Heart left ventricle (tissue), 13 donors: ENCODE measurements at regions not wholly inside any gene's neighbourhood (a gene's known extent, or its start where the extent isn't known, plus 50 kb on each side); places are given as distances from the start of the nearest gene placed in this dataset.

Experiments used
- CTCF ChIP-seq, 12 donors: fragments of 200-600 bp; sonication (generic) in 4 of 12; IDR thresholded peaks; one replicate each; pipeline versions ENCODE4 v1.5.0 to v1.8.0; 2018 to 2022; ENCODE audit warnings: antibody characterized with exemption in 12 of 12, mild to moderate bottlenecking in 5 of 12
- POLR2A ChIP-seq, 2 donors: fragments of 450-650 bp; IDR thresholded peaks; one replicate each; pipeline ENCODE4 v1.6.1; 2017; ENCODE audit warnings: antibody characterized with exemption in 2 of 2, mild to moderate bottlenecking in 2 of 2, moderate library complexity in 2 of 2
- donor health status: ischemic (EF 13 %, LVEDD 7.1; RV severe dilation, severe dysfunction).
- donor health status: DM: no; HTN: yes; CAD: no.
- donor health status: DM: no; HTN: no; CAD: no.
- donor health status: ischemic (EF 25% LVEDD 6.9; RV normal size, moderate dysfunction).
- donor health status: ischemic (EF 25% LVEDD 5.7; RV mildly dilated, moderate dysfunction).
- donor health status: ischemic (EF 35%, LVEDD 5.7; RV mildly dilated, moderate dysfunction).
- donor health status: nonischemic (EF 11% LVEDD 7.7; RV severe dilation, severe dysfunction).
- donor health status: DM: yes; HTN: yes; CAD: no.
- donor health status: PGD.
- donor health status: ischemic (EF 29% LVEDD 5.4; RV normal size, mild dysfunction).
- donor health status: nonischemic (EF 23%, LVEDD 6.1; RV moderate dilation, normal function).

GRCh38 chr18:43625582-43625981, 348.3 kb upstream of the SYT4 start:
- TF ChIP-seq CTCF (IDR thresholded peaks at IDR 0.05), result no peak
- TF ChIP-seq POLR2A (IDR thresholded peaks at IDR 0.05), result no peak
